ENCODE measurements at regions not wholly inside any gene's neighbourhood (a gene's known extent, or its start where the extent isn't known, plus 50 kb on each side); places are given as distances from the start of the nearest gene placed in this dataset.

GRCh38 chr6:102950967-102951366 lies 1557.5 kb downstream of the GRIK2 start:
- TF ChIP-seq, protein P1, sequence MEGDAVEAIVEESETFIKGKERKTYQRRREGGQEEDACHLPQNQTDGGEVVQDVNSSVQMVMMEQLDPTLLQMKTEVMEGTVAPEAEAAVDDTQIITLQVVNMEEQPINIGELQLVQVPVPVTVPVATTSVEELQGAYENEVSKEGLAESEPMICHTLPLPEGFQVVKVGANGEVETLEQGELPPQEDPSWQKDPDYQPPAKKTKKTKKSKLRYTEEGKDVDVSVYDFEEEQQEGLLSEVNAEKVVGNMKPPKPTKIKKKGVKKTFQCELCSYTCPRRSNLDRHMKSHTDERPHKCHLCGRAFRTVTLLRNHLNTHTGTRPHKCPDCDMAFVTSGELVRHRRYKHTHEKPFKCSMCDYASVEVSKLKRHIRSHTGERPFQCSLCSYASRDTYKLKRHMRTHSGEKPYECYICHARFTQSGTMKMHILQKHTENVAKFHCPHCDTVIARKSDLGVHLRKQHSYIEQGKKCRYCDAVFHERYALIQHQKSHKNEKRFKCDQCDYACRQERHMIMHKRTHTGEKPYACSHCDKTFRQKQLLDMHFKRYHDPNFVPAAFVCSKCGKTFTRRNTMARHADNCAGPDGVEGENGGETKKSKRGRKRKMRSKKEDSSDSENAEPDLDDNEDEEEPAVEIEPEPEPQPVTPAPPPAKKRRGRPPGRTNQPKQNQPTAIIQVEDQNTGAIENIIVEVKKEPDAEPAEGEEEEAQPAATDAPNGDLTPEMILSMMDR (IDR thresholded peaks at IDR 0.05), result no peak
- TF ChIP-seq POLR2AphosphoS5 (IDR thresholded peaks at IDR 0.05; ENCODE audit: insufficient read depth in 1 of 2, low read depth in 1 of 2), result no peak
